HEK293T (cell line): ENCODE measurements at regions not wholly inside any gene's neighbourhood (a gene's known extent, or its start where the extent isn't known, plus 50 kb on each side); places are given as distances from the start of the nearest gene placed in this dataset.

Source experiments
- CTCF ChIA-PET: fragments of 350-600 bp; formaldehyde crosslinking; extraction: SDS; loops from one replicate; lab custom pipeline; 2021; ENCODE audit warnings: antibody characterized with exemption, inconsistent platforms; lab: Yijun Ruan, JAX
- POLR2A ChIA-PET: fragments of 350-600 bp; formaldehyde crosslinking; extraction: SDS; loops from one replicate; lab custom pipeline; 2020; ENCODE audit warnings: antibody characterized with exemption, inconsistent platforms; lab: Yijun Ruan, JAX
- DNase-seq: peaks from one replicate; pipeline ENCODE4 v3.0.0; 2012; ENCODE audit warnings: mixed read lengths; ENCODE audit errors: extremely low spot score
- ARNT ChIP-seq: fragments of 450-650 bp; IDR thresholded peaks from 2 replicates; pipeline ENCODE4 v1.6.1; 2017; ENCODE audit warnings: mild to moderate bottlenecking
- BHLHE40 ChIP-seq: fragments of 450-650 bp; IDR thresholded peaks from 2 replicates; pipeline ENCODE4 v1.6.1; 2016; ENCODE audit warnings: mild to moderate bottlenecking, moderate library complexity, borderline replicate concordance
- CTBP1 ChIP-seq: fragments of 450-650 bp; IDR thresholded peaks from 2 replicates; pipeline ENCODE4 v1.6.1; 2016; ENCODE audit warnings: borderline replicate concordance
- ELF4 ChIP-seq: fragments of 450-650 bp; IDR thresholded peaks from 2 replicates; pipeline ENCODE4 v1.6.1; 2017; ENCODE audit warnings: antibody characterized with exemption
- FOXA1 ChIP-seq: fragments of 450-650 bp; IDR thresholded peaks from 2 replicates; pipeline ENCODE4 v1.6.1; 2016; ENCODE audit warnings: mild to moderate bottlenecking
- FOXK2 ChIP-seq: fragments of 450-650 bp; IDR thresholded peaks from 2 replicates; pipeline ENCODE4 v1.6.1; 2016; ENCODE audit warnings: mild to moderate bottlenecking
- FOXM1 ChIP-seq: fragments of 450-650 bp; IDR thresholded peaks from 2 replicates; pipeline ENCODE4 v1.6.1; 2017; ENCODE audit warnings: mild to moderate bottlenecking, borderline replicate concordance
- HDGF ChIP-seq: fragments of 450-650 bp; IDR thresholded peaks from 2 replicates; pipeline ENCODE4 v1.6.1; 2017; ENCODE audit warnings: antibody characterized with exemption, borderline replicate concordance
- L3MBTL2 ChIP-seq: fragments of 450-650 bp; conservative IDR thresholded peaks from 2 replicates; pipeline ENCODE4 v1.6.1; 2016; ENCODE audit warnings: mild to moderate bottlenecking
- LEF1 ChIP-seq: fragments of 450-650 bp; IDR thresholded peaks from 2 replicates; pipeline ENCODE4 v1.6.1; 2017; ENCODE audit warnings: mild to moderate bottlenecking, borderline replicate concordance
- NFRKB ChIP-seq: fragments of 450-650 bp; IDR thresholded peaks from 2 replicates; pipeline ENCODE4 v1.6.1; 2016; ENCODE audit warnings: mild to moderate bottlenecking, moderate library complexity
- PKNOX1 ChIP-seq: fragments of 450-650 bp; IDR thresholded peaks from 2 replicates; pipeline ENCODE4 v1.6.1; 2016
- SP1 ChIP-seq: fragments of 450-650 bp; IDR thresholded peaks from 2 replicates; pipeline ENCODE4 v1.6.1; 2017
- SUZ12 ChIP-seq: fragments of 450-650 bp; IDR thresholded peaks from 2 replicates; pipeline ENCODE4 v1.6.1; 2016; ENCODE audit warnings: mild to moderate bottlenecking
- TARDBP ChIP-seq: fragments of 450-650 bp; IDR thresholded peaks from 2 replicates; pipeline ENCODE4 v1.6.1; 2016
- ZNF384 ChIP-seq: fragments of 450-650 bp; IDR thresholded peaks from 2 replicates; pipeline ENCODE4 v1.6.1; 2016

- DNase-seq, result no peak
- POLR2A ChIA-PET, result no interaction called here
- TF ChIP-seq FOXA1, result no peak
- TF ChIP-seq SUZ12, result no peak
- TF ChIP-seq FOXM1, result no peak
- TF ChIP-seq L3MBTL2, result no peak
- TF ChIP-seq ZNF384, result no peak
- TF ChIP-seq PKNOX1, result no peak
- TF ChIP-seq HDGF, result no peak
- no peak for TF ChIP-seq NFRKB
- no peak for TF ChIP-seq ARNT
- TF ChIP-seq FOXK2, result no peak
- CTCF ChIA-PET, result no interaction called here
These were observed 279.3 kb upstream of the TCF21 start for GRCh38 chr6:133609415-133610226.

GRCh38 chr6:133610227-133610840 lies 278.6 kb upstream of the TCF21 start:
- POLR2A ChIA-PET, result no interaction called here
- TF ChIP-seq ARNT, result no peak
- no peak for TF ChIP-seq NFRKB
- no peak for TF ChIP-seq LEF1
- TF ChIP-seq PKNOX1, result no peak
- no peak for TF ChIP-seq FOXA1
- TF ChIP-seq BHLHE40, result no peak
- no peak for TF ChIP-seq CTBP1
- DNase-seq, result no peak
- CTCF ChIA-PET, result no interaction called here

- DNase-seq, result no peak
- POLR2A ChIA-PET, result no interaction called here
- CTCF ChIA-PET, result no interaction called here
- TF ChIP-seq ARNT (no peak), TARDBP (no peak), SUZ12 (no peak), FOXA1 (no peak), L3MBTL2 (no peak), FOXM1 (no peak), ELF4 (no peak), NFRKB (no peak), BHLHE40 (no peak), HDGF (no peak), CTBP1 (no peak), LEF1 (no peak)
These were observed 277.9 kb upstream of the TCF21 start for GRCh38 chr6:133610971-133611370.

GRCh38 chr6:133612459-133612858 lies 276.5 kb upstream of the TCF21 start:
- no peak for DNase-seq
- ChIA-PET CTCF (interaction anchor here (0.6 kb wide), 1 partner anchor 1645 kb away, joined by 3 read pairs; no protein-coding TSS in a partner anchor), POLR2A (no interaction called here)
- TF ChIP-seq FOXK2 (no peak), FOXA1 (no peak), BHLHE40 (no peak), ZNF384 (no peak), ARNT (no peak), LEF1 (no peak), NFRKB (no peak), HDGF (no peak), L3MBTL2 (no peak), CTBP1 (no peak), SP1 (no peak), FOXM1 (no peak), SUZ12 (no peak), TARDBP (no peak), PKNOX1 (no peak), ELF4 (no peak)

GRCh38 chr6:133613211-133613610 lies 275.7 kb upstream of the TCF21 start:
- no peak for DNase-seq
- POLR2A ChIA-PET, result interaction anchor here (0.9 kb wide), 1 partner anchor 12 kb away, joined by 3 read pairs; no protein-coding TSS in a partner anchor
- no peak for TF ChIP-seq L3MBTL2
- TF ChIP-seq FOXA1, result no peak
- no peak for TF ChIP-seq ARNT
- TF ChIP-seq ELF4, result no peak
- no peak for TF ChIP-seq FOXK2
- TF ChIP-seq PKNOX1, result no peak
- TF ChIP-seq TARDBP, result no peak
- no peak for TF ChIP-seq CTBP1
- TF ChIP-seq HDGF, result no peak
- no peak for TF ChIP-seq LEF1
- no peak for TF ChIP-seq SUZ12
- no peak for TF ChIP-seq NFRKB
- TF ChIP-seq SP1, result no peak
- no peak for TF ChIP-seq FOXM1
- no peak for TF ChIP-seq ZNF384
- no peak for TF ChIP-seq BHLHE40
- CTCF ChIA-PET, result interaction anchor here (0.6 kb wide), 1 partner anchor 1645 kb away, joined by 3 read pairs; no protein-coding TSS in a partner anchor
